HL-60/S4 (cell line): ENCODE measurements at regions not wholly inside any gene's neighbourhood (a gene's known extent, or its start where the extent isn't known, plus 50 kb on each side); places are given as distances from the start of the nearest gene placed in this dataset.

ENCODE experiments used
- in situ Hi-C: fragments of 300-500 bp; cut with MboI; formaldehyde crosslinking; loops from 2 replicates; pipeline ENCODE4 v1.14.3; 2022; ENCODE audit warnings: low sequenced_read_pairs

GRCh38 chr9:26335116-26335515 is 557.5 kb downstream of the CAAP1 start:
- in situ Hi-C loops: loop anchor here (25.0 kb wide), 1 partner anchor 373 kb away; no protein-coding TSS in a partner anchor

GRCh38 chr9:26334706-26335105 is 557.9 kb downstream of the CAAP1 start:
- in situ Hi-C loops: loop anchor here (25.0 kb wide), 1 partner anchor 372 kb away; no protein-coding TSS in a partner anchor

DNA sequence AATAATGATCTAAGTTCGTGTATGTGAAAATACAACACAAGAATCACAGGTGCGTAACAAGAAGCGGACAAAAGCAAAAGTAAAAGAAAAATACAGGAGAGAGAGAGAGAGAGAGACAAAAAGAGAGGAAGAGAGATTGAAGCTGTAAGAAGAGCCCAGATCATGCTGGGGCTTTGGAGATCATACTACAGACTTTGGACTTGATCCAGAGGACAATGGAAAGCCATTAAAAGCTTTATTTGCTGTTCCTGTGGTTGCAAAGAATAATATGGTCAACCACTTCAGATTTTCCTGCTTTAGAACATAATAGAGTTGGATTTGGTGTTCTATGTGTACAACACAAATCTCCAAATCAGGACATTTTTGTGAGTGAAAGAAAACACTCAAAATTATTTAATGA is 561.4 kb downstream of the CAAP1 start:
- in situ Hi-C loops: loop anchor here (25.0 kb wide), 1 partner anchor 369 kb away; no protein-coding TSS in a partner anchor

DNA sequence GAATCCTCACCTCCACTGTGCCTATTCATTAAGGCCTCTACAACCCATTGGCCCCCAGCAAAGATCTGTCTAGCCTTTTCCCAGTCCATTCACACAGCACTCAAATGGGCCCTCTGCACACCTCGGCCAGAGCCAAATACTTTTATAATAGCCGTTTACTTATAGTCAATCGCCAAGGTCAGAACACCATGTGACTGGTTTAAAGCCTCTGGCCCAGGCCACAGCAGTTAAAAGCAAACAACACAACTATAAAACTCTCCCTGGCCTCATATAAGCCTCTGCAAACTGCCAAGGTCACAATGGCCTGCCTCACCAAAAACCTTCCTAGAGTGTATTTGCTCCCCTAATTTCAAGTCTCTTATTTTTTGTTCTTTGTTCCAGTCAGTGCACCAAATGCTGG is 562.6 kb downstream of the CAAP1 start:
- in situ Hi-C loops: loop anchor here (25.0 kb wide), 1 partner anchor 368 kb away; no protein-coding TSS in a partner anchor

GRCh38 chr9:26326563-26326962 is 566.0 kb downstream of the CAAP1 start:
- in situ Hi-C loops: loop anchor here (25.0 kb wide), 1 partner anchor 364 kb away; no protein-coding TSS in a partner anchor

DNA sequence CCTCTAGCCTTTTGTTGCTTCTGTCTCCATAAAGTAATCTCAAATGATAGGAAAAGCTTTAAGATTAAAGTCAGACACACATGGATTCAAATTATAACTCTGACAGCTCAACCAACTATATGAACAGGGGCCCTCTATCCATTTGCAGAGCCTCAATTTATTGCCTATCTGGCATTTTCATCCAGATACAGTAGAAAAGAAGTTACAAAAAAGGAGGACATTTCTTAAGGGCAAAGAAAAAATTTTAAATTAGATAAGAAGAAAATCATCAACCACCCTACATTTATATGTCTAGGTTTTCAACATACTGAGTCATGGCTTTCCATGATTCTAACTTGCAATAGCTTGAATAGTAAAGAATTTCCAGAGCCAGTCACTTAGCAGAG is 567.2 kb downstream of the CAAP1 start:
- in situ Hi-C loops: loop anchor here (25.0 kb wide), 1 partner anchor 363 kb away; no protein-coding TSS in a partner anchor

- in situ Hi-C loops: loop anchor here (25.0 kb wide), 1 partner anchor 363 kb away; no protein-coding TSS in a partner anchor
Observed at GRCh38 chr9:26324786-26325443, 567.7 kb downstream of the CAAP1 start.

DNA sequence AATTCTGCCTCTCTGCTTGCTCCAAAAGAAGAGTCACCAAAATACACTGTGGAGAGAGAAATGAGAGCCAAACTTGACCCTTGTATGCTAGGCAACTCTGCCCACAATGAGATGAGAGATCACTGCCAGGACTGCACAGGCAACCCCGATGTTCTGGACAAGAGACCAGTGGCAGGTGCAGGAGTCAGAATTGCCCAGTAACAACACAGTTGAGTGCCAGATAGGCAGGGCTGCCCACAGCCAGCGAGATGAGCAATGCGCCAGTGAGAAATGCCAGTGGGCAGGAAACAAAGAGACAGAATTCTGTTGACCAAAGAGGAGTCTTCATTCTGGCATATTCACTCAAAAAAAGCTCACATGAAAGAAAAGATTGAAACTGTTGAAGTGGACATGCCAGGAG is 570.7 kb downstream of the CAAP1 start:
- in situ Hi-C loops: no loop called here

DNA sequence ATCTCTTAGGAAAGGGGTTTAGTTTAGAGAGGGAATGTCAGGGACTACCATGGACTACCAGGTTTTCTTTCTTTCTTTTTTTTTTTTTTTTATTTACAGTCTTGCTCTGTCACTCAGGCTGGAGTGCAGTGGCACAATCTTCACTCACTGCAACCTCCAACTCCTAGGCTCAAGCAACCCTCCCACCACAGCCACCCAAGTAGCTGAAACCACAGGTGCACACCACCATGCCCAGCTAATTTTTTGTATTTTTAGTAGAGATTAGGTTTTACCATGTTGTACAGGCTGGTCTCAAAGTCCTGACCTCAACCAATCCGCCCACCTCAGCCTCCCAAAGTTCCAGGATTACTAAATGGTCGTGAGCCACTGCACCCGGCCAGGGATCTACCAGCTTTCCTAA is 572.7 kb downstream of the CAAP1 start:
- in situ Hi-C loops: no loop called here

- in situ Hi-C loops: no loop called here
Observed at GRCh38 chr9:26313108-26313507, 579.5 kb downstream of the CAAP1 start.

- in situ Hi-C loops: no loop called here
Observed at GRCh38 chr9:26311463-26311995, 581.1 kb downstream of the CAAP1 start.

DNA sequence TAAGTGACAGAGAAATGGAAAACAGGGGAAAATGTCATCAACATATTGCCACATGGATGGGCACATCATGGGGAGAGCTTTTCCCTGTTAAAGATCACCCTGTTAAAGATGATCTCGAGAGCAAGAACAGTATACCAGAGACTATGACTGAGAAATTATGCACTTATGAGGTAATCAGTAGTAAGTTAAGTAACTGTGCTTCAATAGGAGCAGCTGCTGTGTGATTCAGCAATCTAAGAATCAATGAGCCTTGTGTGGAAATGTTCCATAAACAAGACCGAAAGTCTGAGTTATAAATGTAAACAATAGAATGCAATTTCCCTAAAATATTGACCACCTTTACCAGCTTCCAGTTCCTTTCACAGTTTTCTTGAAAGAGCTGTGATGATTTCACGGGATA is 582.3 kb downstream of the CAAP1 start:
- in situ Hi-C loops: no loop called here

- in situ Hi-C loops: no loop called here
Observed at GRCh38 chr9:26308328-26308727, 584.3 kb downstream of the CAAP1 start.

GRCh38 chr9:26301659-26302058 is 590.9 kb downstream of the CAAP1 start:
- in situ Hi-C loops: no loop called here

DNA sequence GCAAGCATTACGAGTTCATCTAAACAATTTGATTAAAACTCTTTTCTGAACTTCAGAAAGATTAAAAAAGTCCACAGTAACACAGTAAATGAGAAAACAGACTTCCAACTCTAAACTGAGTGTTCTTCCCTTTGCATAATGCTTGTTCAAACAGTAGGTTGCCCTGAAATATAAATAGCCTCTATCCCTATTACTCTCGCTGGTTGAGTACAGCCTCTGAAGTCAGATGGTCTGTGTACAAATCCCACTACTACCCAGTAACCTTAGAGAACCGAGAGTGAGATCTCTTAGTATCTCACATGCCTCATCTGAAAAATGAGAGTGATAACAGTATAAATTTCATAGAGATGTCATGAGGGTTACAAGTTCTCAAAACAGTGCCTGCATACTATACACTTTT is 591.6 kb downstream of the CAAP1 start:
- in situ Hi-C loops: no loop called here

GRCh38 chr9:26296910-26297572 is 595.6 kb downstream of the CAAP1 start:
- in situ Hi-C loops: no loop called here

DNA sequence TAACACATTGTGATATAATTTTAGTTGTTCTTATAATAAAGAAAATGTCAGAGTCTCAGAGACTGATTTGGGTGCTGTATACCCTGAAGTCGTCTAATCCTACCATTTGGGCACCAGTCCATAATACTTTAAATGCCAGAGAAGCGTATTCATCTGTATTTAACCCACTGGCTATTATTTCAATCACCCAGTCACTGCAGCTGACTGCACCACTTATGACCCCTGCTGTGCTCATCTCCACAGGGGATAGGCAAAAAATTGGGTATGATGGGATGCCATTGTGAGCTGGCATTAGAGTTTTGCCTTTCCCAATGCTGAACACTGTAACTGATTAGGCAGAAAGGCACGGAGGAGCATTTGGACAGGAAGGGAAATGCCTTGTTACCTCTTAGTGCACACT is 599.7 kb downstream of the CAAP1 start:
- in situ Hi-C loops: no loop called here

DNA sequence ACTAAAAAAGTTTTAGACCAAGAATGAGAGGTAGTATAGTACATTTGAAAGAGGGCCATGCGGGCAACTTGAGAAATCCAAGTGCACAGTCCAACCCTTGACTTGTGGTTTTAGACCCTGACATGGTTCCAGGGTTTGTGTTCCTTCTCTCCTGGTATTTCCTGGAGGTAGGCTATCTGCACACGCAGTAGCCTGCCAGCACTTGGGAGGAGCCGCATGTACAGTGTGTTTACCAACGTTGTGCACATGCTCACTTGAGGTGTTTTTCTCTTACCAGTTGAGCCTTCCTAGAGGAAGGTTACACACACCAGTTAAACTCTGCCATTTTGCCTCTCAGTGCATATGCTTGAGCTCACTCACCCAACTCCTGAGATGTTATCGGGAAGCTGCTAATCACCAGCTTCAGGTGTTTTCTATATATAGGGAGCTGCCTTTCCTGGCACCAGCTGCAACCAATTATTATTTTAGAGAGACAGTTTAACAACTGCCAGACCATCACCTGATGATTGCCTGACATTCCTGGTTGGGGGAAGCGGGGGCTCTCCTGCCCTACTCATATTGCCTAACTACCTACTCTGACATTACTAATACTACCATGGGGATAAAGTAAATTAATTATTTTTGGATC is 593.4 kb upstream of the TUSC1 start:
- in situ Hi-C loops: no loop called here

DNA sequence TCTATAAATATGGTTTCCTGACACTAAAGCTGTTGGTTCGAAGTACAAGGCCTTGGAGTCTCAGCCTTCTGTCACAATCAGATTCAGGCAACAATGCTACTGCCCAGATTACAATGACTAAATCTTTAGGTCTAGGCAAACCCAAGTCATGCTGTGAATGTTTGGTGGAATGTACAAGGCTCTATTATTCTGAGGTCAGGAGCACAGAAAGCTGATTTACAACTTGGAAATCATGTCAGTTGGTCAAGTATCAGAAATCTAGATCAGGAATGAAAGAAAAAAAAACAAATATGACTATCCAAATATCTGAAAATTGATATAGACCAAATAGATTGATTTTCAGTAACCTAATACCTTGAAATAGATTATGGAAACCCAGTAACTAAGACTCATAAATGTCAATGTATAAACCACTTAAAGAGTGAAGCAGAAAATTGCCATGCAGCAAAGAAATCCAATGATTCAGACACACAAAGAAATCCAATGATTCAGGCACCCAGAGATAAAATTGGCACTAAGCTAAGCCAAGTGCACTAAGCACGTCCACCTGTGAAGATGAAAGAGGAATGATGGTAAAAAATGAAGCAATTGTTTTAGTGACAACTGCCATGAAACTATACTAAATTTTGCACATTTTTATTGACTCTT is 588.0 kb upstream of the TUSC1 start:
- in situ Hi-C loops: no loop called here

DNA sequence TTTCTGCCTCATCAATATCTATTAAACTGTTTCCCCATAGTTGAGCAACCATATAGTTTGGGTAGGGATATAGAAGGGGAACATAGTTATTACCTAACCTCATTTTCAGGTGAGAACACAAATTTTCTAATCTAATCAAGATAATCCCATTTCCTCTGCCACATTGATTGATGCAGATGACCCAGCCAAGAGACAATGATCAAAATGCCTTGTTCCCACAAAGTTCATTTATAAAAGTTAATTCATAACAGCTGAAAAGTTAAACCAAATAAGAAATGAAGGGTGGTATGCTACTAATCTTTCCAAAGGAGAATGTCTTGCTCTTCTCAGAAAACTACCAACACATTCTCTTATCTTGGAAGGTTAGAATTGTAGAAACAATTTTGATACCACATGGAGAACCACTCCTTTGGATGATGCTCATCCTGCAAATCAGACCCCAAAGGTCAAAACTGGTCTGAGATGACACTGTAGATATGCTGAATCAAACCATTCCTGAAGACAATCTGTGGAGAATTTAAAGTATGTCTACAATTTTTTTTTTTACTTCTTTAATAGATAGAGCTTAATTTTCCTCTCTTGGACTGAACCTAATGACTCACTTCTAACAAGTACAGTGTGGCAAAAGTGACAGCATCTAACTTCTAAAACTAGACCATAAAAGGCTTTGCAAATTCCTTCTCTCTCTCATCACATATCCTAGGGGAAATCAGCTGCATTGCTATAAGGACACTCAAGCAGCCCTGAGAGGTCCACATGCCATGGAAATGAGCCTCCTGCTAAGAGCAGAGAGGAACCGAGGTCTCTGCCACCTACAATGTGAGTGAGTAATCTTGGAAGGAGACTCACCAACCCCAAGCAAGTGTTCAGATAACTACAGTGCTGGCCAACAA is 586.7 kb upstream of the TUSC1 start:
- in situ Hi-C loops: no loop called here
